Right lobe of liver (tissue), 6 donors: ENCODE measurements at regions not wholly inside any gene's neighbourhood (a gene's known extent, or its start where the extent isn't known, plus 50 kb on each side); places are given as distances from the start of the nearest gene placed in this dataset.

Experiments used
- ATAC-seq, 4 donors: fragments of 200-7000 bp; cut with Tn5 transposase; one replicate each; pipeline ENCODE4 v1.9.1; 2020; ENCODE audit warnings: mild to moderate bottlenecking in 4 of 4, moderate library complexity in 4 of 4
- DNase-seq, 3 donors: peaks; one replicate each; pipeline ENCODE4 v3.0.0-alpha.2; 2020
- H3K27ac ChIP-seq, 3 donors: fragments of 200-600 bp; one replicate each; pipeline ENCODE4 v1.8.0; 2022
- H3K27me3 ChIP-seq, 2 donors: fragments of 200-600 bp; one replicate each; pipeline ENCODE4 v1.8.0; 2022
- H3K36me3 ChIP-seq, 4 donors: fragments of 200-600 bp; sonication (generic) in 1 of 4; one replicate each; pipeline versions ENCODE4 v1.5.1 to v1.8.0; 2017 to 2022; ENCODE audit warnings: control low read depth in 1 of 4
- H3K4me1 ChIP-seq, 4 donors: fragments of 200-600 bp; sonication (generic) in 1 of 4; one replicate each; pipeline versions ENCODE4 v1.5.1 to v1.8.0; 2017 to 2022; ENCODE audit warnings: control low read depth in 1 of 4
- H3K4me3 ChIP-seq, 3 donors: fragments of 200-600 bp; one replicate each; pipeline ENCODE4 v1.8.0; 2022
- H3K9me3 ChIP-seq, 4 donors: fragments of 200-600 bp; sonication (generic) in 1 of 4; one replicate each; pipeline versions ENCODE4 v1.5.1 to v1.8.0; 2017 to 2022; ENCODE audit warnings: control low read depth in 1 of 4
- CTCF ChIP-seq, 4 donors: fragments of 200-600 bp in 3 of 4; fragments of 450-650 bp in 1 of 4; IDR thresholded peaks; one replicate each; pipeline versions ENCODE4 v1.5.1 to v1.8.0; 2016 to 2022; ENCODE audit warnings: antibody characterized with exemption in 4 of 4, mild to moderate bottlenecking in 2 of 4
- POLR2A ChIP-seq: fragments of 450-650 bp; IDR thresholded peaks from one replicate; pipeline ENCODE4 v1.6.1; 2017; ENCODE audit warnings: antibody characterized with exemption, mild to moderate bottlenecking
- WGBS: methylation state at CpG from one replicate; pipeline ENCODE4 v1.1.6; 2018; ENCODE audit warnings: low coverage, low lambda C conversion rate; ENCODE audit not compliant: insufficient coverage; ENCODE audit errors: missing lambda C conversion rate; 5-methylcytosine and 5-hydroxymethylcytosine counted together
- intact Hi-C, 2 donors: fragments of 100-400 bp; cut with DNase I; formaldehyde crosslinking; loops; one replicate each; pipeline versions ENCODE4 v1.11.2 to v1.14.1; 2022
- donor health status: DM: no; HTN: yes; CAD: no.
- donor health status: DM: no; HTN: no; CAD: no.
- donor health status: DM: no; HTN: no; CAD: no.
- donor health status: DM: no; HTN: yes; CAD: no.
- donor health status: DM: no; HTN: yes; CAD: no.

GRCh38 chr5:98578438-98578837, 195.0 kb upstream of the RGMB start:
- no peak for ATAC-seq
- H3K9me3 ChIP-seq = no peaks in the 10 kb centered on the region
- 16% methylated on average over 1 of the region's 1 CpG for WGBS
- no peak overlapping the region for H3K27ac ChIP-seq
- intact Hi-C loops = no loop called here
- H3K4me3 ChIP-seq = no peak overlapping the region
- no peak for DNase-seq
- H3K36me3 ChIP-seq = no peaks in the 10 kb centered on the region
- H3K27me3 ChIP-seq = no peaks in the 10 kb centered on the region
- no peaks in the 10 kb centered on the region for H3K4me1 ChIP-seq
- no peak for TF ChIP-seq CTCF (IDR thresholded peaks at IDR 0.05)
- TF ChIP-seq POLR2A = no peak

- Histone ChIP-seq H3K27me3 (no peaks in the 10 kb centered on the region), H3K9me3 (no peaks in the 10 kb centered on the region), H3K4me1 (no peaks in the 10 kb centered on the region), H3K36me3 (no peaks in the 10 kb centered on the region), H3K4me3 (no peak overlapping the region), H3K27ac (no peak overlapping the region)
- DNase-seq = no peak
- TF ChIP-seq CTCF (IDR thresholded peaks at IDR 0.05) (no peak), POLR2A (no peak)
- 24% methylated on average over 1 of the region's 1 CpG for WGBS
- no peak for ATAC-seq
- intact Hi-C loops = no loop called here
These were observed 192.1 kb upstream of the RGMB start for GRCh38 chr5:98581112-98581997.

- intact Hi-C loops = no loop called here
- H3K36me3 ChIP-seq = no peaks in the 10 kb centered on the region
These were observed 189.9 kb upstream of the RGMB start for GRCh38 chr5:98583586-98583985.

GRCh38 chr5:98585661-98586310, 187.7 kb upstream of the RGMB start:
- no peaks in the 10 kb centered on the region for H3K4me1 ChIP-seq
- TF ChIP-seq CTCF (IDR thresholded peaks at IDR 0.05) = no peak
- no peak for TF ChIP-seq POLR2A
- no peak for ATAC-seq
- no peak for DNase-seq
- H3K27ac ChIP-seq = no peak overlapping the region
- H3K36me3 ChIP-seq = no peaks in the 10 kb centered on the region
- H3K9me3 ChIP-seq = no peaks in the 10 kb centered on the region
- no peak overlapping the region for H3K4me3 ChIP-seq
- WGBS = 10% methylated on average over 3 of the region's 3 CpGs
- no peaks in the 10 kb centered on the region for H3K27me3 ChIP-seq
- intact Hi-C loops = no loop called here

More at GRCh38 chr5:98583586-98583985, 189.9 kb upstream of the RGMB start:
- H3K27me3 ChIP-seq = no peaks in the 10 kb centered on the region
- TF ChIP-seq CTCF (IDR thresholded peaks at IDR 0.05) (no peak), POLR2A (no peak)
- H3K27ac ChIP-seq = no peak overlapping the region
- DNase-seq = no peak
- no peaks in the 10 kb centered on the region for H3K9me3 ChIP-seq
- no peak overlapping the region for H3K4me3 ChIP-seq
- no peaks in the 10 kb centered on the region for H3K4me1 ChIP-seq
- WGBS = 61% methylated on average over 2 of the region's 2 CpGs
- no peak for ATAC-seq
